ENCODE measurements at regions not wholly inside any gene's neighbourhood (a gene's known extent, or its start where the extent isn't known, plus 50 kb on each side); places are given as distances from the start of the nearest gene placed in this dataset.

DNA sequence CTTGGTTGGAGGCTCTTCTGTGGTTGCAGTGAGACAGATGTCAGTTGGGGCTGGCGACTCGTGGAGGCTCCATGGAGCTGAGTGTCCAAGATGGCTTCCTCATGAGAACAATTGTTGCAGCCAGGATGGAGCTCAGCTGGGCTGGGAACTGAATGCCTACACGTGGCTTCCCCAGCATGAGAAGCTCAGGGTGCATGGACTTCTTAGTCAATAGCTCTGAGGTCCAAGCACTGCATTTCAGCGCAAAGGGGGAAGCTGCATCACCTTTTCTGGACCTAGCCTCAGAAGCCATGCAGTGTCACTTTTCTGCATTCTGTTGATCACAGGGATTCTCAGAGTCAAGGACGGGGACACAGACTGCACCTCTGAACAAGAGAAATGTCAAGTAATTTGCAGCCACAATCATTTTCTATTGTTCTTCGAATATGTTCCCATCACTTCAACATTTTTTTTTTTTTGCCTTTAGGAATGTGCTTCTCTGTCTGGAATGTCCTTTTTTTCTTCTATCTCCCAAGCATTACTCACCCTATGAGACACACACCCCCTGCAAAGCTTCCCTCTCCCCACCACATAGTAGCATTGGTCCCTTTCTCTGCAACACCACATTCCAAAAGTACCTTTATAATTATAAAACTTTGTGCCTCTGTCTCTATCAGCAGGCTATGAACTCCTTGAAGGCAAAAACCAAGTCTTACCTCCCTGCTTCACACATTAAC, 57.5 kb upstream of the STK32A start:
- DNase-seq (ENCODE audit: low read depth in 2 of 2), result peak; percentile 57 to 61
- no peak overlapping the region for H3K4me3 ChIP-seq (replicated peaks in 1 of 2; ENCODE audit: low read depth in 2 of 2, low read length in 2 of 2)
- TF ChIP-seq, protein P1, sequence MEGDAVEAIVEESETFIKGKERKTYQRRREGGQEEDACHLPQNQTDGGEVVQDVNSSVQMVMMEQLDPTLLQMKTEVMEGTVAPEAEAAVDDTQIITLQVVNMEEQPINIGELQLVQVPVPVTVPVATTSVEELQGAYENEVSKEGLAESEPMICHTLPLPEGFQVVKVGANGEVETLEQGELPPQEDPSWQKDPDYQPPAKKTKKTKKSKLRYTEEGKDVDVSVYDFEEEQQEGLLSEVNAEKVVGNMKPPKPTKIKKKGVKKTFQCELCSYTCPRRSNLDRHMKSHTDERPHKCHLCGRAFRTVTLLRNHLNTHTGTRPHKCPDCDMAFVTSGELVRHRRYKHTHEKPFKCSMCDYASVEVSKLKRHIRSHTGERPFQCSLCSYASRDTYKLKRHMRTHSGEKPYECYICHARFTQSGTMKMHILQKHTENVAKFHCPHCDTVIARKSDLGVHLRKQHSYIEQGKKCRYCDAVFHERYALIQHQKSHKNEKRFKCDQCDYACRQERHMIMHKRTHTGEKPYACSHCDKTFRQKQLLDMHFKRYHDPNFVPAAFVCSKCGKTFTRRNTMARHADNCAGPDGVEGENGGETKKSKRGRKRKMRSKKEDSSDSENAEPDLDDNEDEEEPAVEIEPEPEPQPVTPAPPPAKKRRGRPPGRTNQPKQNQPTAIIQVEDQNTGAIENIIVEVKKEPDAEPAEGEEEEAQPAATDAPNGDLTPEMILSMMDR (IDR thresholded peaks at IDR 0.05; ENCODE audit: low read depth, low read length), result no peak

DNA sequence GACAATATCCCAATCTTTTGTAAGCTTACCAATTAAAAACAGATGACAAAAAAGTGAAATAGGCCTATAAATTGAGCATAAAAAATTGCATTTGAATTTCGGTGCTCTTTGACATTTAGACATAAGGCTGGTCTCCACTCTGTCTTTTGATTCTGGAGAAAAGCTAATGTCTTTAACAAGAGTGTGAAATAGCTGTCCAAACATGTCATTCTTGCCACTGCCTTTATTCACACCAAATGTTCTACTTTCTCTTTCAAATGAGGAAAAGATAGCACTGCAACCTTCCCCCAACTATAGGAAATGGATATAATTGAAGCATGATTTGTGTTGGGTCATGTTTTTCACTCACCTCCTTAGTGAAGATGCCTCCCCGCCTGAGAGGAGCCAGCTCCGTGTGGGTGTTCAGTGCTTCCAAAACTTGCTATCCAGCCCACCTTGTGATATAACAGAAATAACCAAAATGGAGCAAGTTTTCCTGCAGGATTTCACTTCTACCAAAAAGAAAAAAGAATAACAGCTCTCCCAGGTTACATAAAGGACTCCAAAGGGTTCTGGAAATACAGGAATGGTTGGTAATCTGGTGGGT, 55.2 kb upstream of the STK32A start:
- DNase-seq (ENCODE audit: low read depth in 2 of 2), result no peak
- H3K4me3 ChIP-seq (replicated peaks in 1 of 2; ENCODE audit: low read depth in 2 of 2, low read length in 2 of 2), result no peak overlapping the region
- TF ChIP-seq, protein P1 (IDR thresholded peaks at IDR 0.05; ENCODE audit: low read depth, low read length), result no peak

DNA sequence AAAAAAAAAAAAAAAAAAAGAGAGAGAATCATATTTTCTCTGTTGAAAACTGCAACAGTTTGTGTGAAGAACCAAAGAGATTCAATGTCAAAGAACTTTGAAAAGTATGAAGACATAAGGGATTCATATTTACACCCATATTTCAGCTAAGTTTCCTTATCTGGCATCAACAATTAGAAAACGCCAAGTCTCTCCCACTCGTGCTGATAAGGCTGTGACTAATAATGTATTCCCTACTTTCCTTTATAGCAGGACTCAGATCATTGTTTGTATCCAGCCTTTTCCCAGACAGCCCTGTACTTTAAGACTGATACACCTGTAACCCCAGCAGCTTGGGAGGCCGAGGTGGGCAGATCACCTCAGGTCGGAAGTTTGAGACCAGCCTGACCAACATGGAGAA, 54.1 kb upstream of the STK32A start:
- TF ChIP-seq, protein P1 (IDR thresholded peaks at IDR 0.05; ENCODE audit: low read depth, low read length), result no peak
- H3K4me3 ChIP-seq (replicated peaks in 1 of 2; ENCODE audit: low read depth in 2 of 2, low read length in 2 of 2), result no peak overlapping the region
- peak in 1 of 2 donors; percentile 37 for DNase-seq (ENCODE audit: low read depth in 2 of 2)

All from cardiac fibroblast (primary cell).